ENCODE measurements at regions not wholly inside any gene's neighbourhood (a gene's known extent, or its start where the extent isn't known, plus 50 kb on each side); places are given as distances from the start of the nearest gene placed in this dataset.
"Not testable (repeated sequence)": the region's sequence is repeated elsewhere in the genome, so short reads cannot be mapped to it uniquely, and the experiment has no call there.

DNA sequence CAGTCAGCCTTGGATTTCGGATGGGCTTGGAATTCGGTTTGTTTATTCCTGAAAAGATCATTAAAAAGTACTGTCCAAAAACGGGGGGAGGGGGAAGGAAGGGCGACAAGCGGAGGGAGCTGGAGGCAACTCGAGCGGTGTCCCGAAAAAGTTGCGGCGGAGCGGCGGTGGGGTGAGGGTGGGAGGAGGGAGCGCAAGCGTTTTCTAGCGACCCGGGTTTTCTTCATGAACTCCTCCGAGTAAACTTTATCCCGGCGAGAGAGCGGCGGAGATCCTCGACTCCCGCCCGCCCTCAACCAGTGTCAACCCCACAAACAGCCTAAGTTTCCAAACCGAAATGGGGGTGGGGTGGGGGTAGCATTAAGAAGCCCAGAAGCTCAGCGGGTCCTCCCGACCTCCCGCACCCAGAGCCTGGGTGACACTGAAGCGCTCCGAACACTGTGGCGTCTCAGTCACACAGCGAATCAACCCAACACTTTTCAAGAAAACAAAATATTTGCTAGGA is 133.0 kb upstream of the C11orf58 start:
- DNase-seq = no peak

DNA sequence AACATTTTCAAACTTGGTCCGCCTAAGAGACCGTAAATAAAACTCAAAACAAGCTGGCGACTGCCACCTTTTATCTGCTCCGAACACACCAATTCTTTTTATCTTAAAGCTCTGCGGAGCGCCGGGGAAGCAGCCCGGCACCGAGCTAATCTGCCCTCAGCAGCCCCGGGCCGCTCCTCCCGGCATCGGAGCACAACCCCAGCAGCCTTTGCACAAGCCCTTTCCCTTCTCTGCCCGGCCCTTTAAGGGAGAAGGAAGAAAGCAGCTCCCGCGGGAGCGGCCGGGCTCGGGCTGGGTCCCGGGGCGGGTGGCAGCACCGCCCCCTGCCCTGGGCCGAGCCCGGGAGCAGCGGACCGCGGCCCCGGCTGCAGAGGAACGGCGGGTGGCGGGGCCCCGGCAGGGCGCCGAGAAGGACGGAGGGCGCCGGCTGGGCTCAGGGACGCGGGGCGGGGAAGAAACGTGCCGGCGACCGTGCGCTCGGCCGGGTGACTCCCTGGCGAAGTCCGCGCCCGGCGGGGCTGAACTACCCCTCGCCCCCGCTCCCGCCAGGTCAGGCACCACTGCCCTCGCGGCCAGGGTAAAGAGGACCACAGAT is 133.6 kb upstream of the C11orf58 start:
- no peak for DNase-seq

DNA sequence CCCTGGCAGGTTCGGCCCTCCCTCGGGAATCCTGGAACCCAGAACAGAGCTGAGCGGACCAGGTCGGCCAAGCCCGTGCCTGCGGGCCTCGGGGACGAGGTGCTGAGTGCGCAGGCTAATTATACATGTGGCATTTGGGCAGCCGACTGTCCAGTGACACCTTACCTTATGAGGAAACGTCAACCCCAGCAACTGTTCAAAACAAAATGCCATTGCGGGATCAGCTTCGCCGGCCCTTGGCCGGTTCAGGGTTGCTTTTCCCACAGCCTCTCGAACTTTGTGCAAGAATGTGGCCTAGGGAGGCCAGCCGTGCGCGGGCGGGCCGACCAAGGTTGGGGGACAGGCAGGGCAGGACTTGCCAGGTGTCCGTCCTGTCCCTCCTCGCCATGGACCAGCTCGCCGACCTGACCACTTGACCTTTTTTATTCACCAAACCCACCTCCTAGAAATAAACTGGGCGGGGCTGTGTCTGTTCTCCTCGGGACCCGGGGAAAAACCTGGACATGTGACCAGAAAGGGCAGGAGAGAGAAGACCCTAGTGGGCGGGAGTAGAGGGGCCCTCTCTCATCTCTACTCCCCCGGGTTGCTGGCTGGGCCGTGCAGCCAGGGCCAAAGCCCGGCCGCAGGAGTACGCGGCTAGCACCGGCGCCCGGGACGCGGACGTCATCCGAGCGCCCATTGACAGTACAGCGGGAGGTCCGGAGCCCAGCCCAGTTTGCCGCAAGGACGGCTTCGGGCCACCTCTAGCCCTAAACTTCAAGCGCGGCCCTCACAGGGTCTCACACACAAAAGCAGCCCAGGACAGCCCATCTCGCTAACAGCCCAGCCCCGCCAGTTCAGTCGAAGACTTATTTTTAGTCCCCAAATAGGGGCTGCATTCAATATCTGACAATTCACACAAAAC is 134.3 kb upstream of the C11orf58 start:
- no peak for DNase-seq

DNA sequence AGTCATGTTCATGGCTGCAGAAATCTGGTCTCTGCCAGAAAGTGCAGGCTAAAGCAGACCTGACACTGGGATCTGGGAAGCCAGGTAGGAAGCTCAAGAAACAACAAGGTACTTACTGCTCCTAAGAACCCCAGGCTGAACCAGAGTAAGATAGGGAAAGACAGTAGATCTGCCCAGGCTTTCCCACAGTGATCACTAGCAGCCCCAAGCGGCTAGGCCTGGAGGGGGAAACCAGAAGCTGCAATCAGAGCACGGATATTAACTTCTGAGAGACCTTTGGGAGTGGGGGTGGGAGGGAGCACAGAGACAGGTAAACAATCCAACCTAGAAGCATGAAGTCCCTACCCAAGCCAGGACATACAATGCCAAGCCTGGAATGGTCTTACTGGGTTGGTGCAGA is 135.2 kb upstream of the C11orf58 start:
- no peak for DNase-seq

DNA sequence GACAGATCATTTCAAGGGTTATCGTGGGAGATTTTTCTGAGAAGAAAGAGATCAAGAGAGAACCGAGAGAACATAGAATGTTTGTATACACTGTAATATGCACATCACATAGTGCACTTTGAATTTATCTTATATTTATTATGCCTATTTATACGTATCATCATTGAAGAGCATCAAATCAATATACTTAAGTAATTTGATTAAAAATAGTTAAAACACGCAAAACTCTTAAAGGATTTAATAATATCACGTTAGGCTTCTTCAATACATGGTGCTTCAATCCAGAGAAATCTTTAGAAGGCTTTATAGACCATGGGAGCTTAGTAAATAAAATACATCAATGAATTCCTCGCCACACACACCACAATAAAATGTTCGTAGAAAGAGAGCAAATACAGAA is 139.5 kb upstream of the C11orf58 start:
- no peak for DNase-seq

DNA sequence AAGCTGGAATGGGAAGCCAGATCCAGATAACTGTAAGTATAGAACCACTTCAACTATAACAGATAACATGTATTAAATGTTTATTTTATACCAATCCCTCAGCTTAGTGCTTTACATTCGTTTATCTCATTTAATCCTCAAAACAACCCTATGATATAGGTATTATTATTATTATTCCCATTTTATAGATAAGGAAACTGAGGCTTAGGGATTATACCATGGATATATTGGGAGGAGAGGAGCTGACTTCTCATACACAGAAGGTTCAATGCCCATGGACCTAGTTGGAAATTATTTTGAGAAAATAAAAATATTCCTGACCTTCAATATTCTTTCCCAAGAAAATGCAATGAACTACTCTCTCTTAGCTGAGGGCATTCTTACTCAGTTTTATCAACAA is 140.4 kb upstream of the C11orf58 start:
- DNase-seq = no peak

DNA sequence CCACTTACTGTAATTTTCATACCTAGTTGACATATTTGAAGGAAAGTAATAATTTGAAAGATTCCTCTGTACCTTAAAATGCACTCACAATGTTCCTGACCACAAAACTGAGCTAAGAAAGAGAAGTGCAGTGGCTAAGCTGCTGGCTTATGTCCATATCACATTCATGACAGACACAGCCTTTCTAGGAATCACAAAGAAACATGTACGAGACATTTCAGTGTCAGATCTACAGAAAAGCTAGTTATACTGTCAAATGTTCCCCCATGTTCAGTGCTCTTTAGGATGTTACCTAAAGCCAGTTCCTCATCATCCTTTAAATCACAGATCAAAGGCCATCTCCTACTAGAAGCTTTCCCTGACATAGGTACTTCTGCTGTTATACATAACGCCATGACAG is 142.2 kb upstream of the C11orf58 start:
- no peak for DNase-seq

DNA sequence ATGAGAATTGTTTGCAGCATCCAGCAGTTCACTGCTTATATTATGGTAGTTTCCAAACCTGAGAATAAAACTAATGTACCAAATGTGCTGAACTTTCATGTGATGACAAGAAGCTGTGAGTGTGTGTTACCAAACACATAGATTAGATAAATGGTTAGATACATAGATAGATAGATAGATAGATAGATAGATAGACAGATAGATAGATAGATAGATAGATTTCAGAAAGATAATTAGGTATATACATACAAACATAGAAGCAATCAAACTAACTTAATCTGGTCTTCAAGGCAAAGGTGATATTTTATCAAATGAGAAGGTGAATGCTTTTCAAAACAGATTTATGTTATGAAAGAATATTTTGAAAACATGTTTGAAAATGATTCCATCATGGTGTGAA is 147.3 kb upstream of the C11orf58 start:
- no peak for DNase-seq

DNA sequence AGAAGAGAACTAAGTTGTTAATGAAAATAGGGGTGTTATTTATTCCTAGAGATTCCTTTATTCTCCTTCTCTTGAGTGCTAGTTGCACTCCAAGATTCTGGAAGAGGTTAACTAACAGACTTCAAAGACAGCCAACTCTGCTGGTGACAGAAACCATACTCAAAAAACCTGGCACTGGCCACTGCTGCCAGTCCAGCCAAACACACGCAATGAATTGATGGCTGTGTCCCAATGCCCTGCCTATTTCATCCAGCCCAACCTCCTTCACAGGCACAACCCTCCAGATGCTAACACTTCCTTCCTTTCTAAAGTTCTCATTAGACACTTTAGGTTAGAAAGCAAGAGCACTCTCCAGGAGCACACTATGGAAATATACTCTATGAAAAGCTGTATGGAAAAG is 150.8 kb upstream of the C11orf58 start:
- DNase-seq = no peak

DNA sequence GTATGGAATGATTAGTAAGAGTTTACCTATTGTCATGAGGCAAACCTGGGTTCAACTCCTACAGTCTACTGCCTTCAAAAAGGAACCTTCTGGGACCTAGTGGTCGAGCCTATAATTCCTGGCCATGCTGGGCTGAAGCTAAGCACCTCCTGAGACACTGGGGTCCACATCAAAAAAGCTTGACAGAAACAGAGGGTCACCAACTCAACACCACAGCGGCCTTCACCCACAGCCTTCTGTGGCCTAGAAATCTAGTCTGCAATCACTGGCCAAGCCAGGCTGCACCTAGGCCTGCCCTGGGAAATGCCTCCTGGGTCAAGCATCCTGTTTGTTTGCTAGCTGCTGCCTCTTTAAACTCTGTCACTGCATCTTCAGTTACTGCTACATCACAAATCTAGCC is 153.9 kb upstream of the C11orf58 start:
- DNase-seq = no peak

DNA sequence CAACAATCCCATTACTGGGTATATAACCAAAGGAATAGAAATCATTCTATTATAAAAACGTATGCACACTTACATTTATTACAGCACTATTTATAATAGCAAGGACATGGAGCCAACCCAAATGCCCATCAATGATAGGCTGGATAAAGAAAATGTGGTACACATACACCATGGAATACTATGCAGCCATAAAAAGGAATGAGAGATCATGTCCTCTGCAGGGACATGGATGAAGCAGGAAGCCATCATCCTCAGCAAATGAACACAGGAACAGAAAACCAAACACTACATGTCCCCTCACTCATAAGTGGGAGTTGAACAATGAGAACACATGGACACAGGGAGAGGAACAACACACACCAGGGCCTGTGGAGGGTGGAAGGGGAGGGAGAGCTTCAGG is 157.4 kb upstream of the C11orf58 start:
- not testable (repeated sequence) for DNase-seq

DNA sequence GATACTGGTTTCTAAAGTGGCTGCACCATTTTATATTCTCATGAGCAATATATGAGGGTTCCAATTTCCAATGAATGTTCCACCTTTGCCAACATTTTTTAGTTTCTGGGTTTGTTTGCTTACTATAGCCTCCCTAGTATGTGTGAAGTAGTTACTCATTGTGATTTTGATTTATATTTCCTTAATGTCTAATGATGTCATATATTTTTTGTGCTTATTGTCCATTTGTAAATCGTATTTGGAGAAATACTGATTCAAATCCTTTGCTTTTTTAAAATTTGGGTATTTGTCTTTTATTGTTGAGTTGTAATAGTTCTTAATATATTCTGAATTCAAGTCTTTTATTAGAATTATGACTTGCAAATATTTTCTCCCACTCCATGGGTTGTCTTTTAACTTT is 161.0 kb upstream of the C11orf58 start:
- DNase-seq = no peak

DNA sequence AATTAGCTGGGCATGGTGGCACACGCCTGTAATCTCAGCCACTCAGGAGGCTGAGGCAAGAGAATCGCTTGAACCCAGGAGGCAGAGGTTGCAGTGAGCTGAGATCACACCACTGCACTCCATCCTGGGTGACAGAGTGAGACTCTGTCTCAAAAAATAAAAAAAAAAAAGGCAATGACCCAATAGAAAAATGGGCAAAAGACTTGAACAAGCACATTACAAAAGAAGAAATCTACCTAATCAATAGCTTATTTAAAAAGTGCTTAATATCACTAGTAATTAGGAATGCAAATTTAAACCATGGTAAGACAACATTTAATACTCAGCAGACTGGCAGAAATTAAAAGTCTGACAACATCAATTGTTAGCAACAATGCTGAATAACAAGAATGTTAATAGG is 163.6 kb upstream of the C11orf58 start:
- DNase-seq = not testable (repeated sequence)

DNA sequence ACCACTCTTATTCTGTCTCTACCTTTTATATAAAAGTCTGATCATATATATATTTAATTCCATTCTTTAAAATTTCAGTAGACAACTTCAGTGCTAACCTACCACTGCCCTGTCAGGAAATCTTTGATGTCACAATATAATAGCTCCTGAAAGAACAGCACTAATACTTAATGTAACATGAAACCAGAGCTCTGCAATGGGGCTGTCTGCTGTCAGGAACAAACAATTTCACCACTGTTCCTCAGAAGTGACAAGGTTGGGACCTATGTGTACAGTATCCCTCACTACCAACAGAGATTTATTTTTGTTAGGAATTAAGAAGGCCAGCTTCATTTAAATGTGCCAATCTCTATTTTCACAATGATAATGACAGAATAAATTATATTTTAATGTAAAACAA is 165.5 kb upstream of the C11orf58 start:
- no peak for DNase-seq

DNA sequence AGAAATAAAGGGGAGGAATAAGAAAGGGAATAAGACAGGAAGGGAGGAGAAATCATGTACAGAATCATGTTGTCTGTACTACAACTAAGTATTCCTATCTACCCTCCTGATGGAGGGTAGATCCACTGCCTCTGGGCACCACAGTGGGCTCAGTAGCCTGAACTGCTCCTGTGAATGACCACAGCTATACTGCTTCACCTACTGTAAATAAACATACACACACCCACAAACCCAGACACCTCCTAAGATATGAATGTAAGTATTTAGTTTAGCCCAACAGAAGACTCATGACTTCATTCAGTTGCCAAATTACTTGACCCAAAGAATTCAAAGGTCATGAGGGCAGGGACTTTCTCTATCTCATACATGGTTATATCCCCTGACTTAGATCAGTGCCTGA is 177.3 kb upstream of the C11orf58 start:
- no peak for DNase-seq

DNA sequence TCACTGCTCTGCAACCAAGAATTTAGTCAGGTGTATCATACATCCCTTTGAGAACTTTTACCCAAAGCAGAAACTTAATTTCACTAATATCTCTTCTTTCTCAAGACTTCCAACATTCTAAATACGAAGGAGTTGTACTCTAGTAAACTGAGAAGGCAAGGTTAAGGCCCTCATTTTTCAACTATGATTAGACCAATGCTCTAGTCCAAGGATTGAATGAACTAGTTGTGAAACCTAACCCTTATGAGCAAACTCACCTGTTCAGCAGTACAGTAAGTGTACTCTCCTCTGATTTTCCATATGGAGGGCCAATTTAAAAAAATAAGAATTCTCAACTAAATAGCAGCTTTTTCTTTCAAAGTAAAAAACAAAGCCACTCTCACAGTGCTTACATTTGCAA is 180.0 kb upstream of the C11orf58 start:
- DNase-seq = no peak

DNA sequence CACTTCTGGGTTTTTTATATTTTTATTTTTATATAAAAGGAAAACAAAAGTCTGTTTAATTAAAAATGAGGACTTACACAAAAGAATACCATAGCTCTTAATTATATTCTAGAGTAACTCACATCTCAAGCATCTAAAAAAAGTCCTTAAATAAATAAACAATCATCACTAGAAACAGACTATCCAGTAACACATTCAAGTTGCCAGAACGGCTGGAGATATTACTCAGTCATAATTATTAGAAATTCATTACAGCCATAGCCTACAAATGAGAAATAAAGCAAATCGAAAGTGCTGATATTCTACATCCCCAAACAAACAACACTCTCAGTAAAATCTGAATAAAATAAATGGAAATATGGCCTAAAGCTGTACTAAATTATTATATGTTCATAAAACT is 182.5 kb upstream of the C11orf58 start:
- no peak for DNase-seq

DNA sequence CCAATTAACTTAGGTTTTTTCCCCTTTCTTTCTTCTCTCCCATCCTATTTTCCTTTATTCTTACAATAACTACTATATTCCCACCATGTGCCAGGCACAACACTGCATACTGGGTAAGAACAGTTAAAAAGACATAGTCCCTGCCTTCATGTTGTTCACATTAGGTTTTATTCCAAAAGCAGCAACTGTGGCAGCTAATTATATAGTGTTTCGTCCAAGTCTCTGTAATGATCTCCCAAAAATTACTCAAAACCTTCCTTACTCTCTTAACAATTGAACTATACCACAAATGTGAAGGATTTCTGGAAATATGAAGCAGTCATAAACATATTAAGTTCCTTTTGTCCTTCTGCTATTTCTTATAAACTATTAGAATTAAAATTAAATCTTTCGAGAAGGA is 184.1 kb upstream of the C11orf58 start:
- no peak for DNase-seq

DNA sequence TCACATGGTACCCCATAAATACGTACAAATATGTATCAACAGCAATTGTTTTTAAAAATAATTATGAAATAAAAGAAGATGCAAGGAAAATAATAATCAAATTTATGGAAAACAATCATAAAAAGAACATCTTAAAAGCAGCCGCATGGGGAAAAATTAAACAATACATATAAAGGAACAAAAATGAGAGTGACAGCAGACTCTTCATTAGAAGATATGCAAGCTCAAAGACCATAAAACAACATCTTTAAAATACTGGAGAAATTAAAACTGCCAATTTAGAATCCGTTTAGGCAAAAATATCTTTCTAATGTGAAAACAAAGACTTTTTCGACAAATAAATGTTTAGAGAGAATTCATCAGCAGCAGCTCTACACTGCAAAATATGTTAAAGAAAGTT is 190.6 kb upstream of the C11orf58 start:
- no peak for DNase-seq

DNA sequence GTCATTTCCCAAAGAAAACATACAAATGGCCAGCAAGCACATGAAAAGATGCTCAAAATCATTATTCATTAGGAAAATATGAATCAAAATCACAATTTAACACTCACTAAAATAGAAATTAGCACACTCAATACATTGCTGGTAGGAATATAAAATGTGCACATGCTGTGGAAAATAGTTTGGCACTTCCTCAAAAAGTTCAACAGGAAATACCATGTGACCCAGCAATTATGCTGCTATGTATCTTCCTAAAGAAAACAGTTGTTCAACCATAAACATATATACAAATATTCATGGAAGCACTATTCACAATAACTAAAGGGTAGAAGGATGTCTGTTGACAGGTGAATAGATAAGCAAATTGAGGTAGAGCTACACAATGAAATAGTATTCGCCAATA is 187.3 kb upstream of the SOX6 start:
- no peak for DNase-seq

DNA sequence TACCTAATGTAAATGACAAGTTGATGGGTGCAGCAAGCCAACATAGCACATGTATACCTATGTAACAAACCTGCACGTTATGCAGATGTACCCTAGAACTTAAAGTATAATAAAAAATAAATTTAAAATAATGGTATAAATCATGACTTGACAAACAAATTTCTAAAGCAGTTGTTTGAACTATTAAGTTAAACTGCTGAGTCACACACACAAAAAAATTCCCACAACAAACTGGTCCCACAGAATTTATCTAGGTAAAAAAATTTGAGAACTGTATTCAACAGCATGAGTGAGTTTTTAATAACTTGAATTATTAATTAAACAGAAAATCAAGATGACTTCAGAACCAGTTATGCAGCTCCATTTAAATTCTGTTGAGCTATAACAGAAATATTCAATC is 186.0 kb upstream of the SOX6 start:
- no peak for DNase-seq

DNA sequence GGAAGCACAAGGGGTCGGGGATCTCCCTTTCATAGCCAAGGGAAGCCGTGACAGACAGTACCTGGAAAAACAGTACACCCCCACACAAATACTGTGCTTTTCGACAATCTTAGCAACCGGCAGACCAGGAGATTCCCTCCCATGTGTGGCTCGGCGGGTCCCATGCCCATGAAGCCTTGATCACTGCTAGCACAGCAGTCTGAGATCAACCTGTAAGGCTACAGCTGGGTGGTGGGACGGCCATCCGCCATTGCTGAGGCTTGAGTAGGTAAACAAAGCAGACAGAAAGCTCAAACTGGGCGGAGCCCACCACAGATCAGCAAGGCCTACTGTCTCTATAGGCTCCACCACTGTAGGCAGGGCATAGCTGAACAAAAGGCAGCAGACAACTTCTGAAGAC is 180.2 kb upstream of the SOX6 start:
- DNase-seq = no peak

DNA sequence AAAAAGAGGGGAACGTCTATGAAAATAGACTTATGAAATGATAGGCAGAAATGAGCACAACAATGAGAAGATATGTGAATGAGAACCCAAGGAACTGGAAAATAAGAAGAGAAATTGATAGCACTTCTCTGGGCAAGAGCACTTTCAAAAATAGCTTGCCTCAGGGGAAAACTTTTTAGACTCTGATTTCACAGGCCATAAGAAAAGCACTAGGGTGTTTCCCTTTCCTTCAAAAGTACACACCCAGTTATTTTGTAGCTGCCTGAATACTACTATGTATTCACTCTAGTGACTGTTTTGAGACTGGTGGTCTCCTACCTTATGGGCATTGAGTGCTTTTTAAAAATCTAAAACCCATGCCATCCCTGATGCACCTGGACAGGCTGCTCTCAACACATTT is 172.3 kb upstream of the SOX6 start:
- DNase-seq = no peak

DNA sequence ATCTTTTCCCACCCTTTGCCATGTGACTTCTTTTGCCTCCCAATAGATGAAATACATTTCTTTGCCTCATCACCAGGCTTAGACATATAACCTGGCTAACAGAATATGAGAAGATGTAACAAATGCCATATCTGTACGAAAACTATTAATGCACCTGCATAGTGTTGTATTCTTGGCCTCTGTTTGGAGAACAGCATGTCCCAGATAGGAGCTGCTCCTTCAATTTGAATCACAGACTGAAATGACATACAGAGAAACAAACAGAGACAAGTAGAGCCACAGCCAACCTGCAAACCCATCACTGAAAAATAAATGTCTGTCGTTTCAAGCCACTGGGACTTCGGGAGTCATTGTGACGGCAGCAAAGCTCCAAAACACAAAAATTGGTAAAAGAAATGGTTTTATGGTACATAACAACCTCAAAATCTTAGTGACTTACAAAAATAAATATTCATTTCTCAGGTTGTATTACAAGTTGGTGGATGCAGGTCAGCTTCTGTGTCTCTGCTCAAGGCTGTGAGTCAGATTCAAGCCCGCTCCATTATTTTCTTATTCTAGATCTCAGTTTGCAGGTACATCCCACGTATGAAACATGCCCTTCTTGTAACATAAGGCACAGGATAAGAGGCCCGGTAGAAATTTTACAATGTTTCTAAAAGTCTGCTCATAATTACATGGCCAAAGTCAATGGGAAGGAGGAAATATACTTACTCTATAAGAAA is 171.3 kb upstream of the SOX6 start:
- no peak for DNase-seq
